ENCODE measurements at regions not wholly inside any gene's neighbourhood (a gene's known extent, or its start where the extent isn't known, plus 50 kb on each side); places are given as distances from the start of the nearest gene placed in this dataset.

- TF ChIP-seq CTCF (IDR thresholded peaks at IDR 0.05) (no peak), POLR2AphosphoS5 (IDR thresholded peaks at IDR 0.05; ENCODE audit: insufficient read depth in 1 of 2, low read depth in 1 of 2) (no peak), POLR2A (IDR thresholded peaks at IDR 0.05) (no peak)
These were observed 136.9 kb upstream of the PFN2 start for GRCh38 chr3:150107429-150108175.
